Testis (tissue), 2 donors: ENCODE measurements at regions not wholly inside any gene's neighbourhood (a gene's known extent, or its start where the extent isn't known, plus 50 kb on each side); places are given as distances from the start of the nearest gene placed in this dataset.

Experiments used
- CTCF ChIP-seq, 3 experiments: fragments of 450-650 bp in 2 of 3; fragments of 200-600 bp in 1 of 3; sonication (generic) in 1 of 3; IDR thresholded peaks; one replicate each; pipeline ENCODE4 v1.5.1; 2016 to 2019; ENCODE audit warnings: antibody characterized with exemption in 3 of 3, mild to moderate bottlenecking in 2 of 3, moderate library complexity in 1 of 3
- POLR2A ChIP-seq: fragments of 450-650 bp; IDR thresholded peaks from one replicate; pipeline ENCODE4 v1.6.1; 2017; ENCODE audit warnings: antibody characterized with exemption, mild to moderate bottlenecking, moderate library complexity

- no peak for TF ChIP-seq CTCF (IDR thresholded peaks at IDR 0.05)
- no peak for TF ChIP-seq POLR2A
These were observed 415.6 kb downstream of the KLHL13 start for GRCh38 chrX:117701050-117701449.
